Cerebellar nuclear complex (tissue), 1 donor: ENCODE measurements at regions not wholly inside any gene's neighbourhood (a gene's known extent, or its start where the extent isn't known, plus 50 kb on each side); places are given as distances from the start of the nearest gene placed in this dataset.
"Not testable (repeated sequence)": the region's sequence is repeated elsewhere in the genome, so short reads cannot be mapped to it uniquely, and the experiment has no call there.

ENCODE experiments used
- DNase-seq, 2 experiments: peaks; one replicate each; lab custom pipeline; 2025; lab: John Stamatoyannopoulos, UW

GRCh38 chr5:125412561-125413495 is 666.4 kb upstream of the ZNF608 start:
- peak; percentile 90 to 92 for DNase-seq

- DNase-seq, result no peak
Measured at GRCh38 chr5:125413496-125414274, 667.2 kb upstream of the ZNF608 start.

DNA sequence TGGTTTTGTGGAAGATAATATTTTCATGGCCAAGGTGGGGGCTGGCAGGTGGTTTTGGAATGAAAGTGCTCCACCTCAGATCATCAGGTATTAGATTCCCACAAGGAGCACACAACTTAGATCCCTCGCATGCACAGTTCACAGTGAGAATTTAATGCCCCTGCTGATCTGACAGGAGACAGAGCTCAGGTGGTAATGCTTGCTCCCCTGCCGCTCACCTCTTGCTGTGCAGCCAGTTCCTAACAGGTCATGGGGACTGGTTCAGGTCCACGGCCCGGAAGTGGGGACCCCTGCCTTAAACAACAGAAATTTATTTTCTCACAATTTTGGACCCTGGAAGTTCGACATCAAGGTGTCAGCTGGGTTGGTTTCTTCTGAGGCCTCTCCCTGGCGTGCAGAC is 668.7 kb upstream of the ZNF608 start:
- DNase-seq, result no peak

- DNase-seq, result no peak
Measured at GRCh38 chr5:125416055-125416454, 669.6 kb upstream of the ZNF608 start.

DNA sequence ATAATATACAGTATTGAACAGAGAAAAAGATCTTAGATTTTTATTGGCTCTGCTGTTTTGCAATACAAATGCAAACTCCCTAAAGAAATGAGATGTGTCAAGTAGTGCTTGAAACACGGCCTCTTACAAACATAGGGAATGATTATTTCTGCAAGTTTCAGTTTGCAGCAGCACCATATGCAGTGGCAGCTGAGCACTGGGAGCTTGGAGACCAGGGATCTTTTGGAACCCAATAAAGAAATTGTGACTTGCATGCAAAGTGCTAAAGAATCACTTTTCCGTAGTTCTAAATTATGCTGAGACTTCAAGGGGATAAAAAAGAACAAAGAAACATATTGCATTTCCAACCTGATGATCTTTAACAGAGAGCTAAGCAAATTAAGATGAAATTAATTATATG is 674.6 kb upstream of the ZNF608 start:
- no peak for DNase-seq

GRCh38 chr5:125422342-125422741 is 675.9 kb upstream of the ZNF608 start:
- no peak for DNase-seq

DNA sequence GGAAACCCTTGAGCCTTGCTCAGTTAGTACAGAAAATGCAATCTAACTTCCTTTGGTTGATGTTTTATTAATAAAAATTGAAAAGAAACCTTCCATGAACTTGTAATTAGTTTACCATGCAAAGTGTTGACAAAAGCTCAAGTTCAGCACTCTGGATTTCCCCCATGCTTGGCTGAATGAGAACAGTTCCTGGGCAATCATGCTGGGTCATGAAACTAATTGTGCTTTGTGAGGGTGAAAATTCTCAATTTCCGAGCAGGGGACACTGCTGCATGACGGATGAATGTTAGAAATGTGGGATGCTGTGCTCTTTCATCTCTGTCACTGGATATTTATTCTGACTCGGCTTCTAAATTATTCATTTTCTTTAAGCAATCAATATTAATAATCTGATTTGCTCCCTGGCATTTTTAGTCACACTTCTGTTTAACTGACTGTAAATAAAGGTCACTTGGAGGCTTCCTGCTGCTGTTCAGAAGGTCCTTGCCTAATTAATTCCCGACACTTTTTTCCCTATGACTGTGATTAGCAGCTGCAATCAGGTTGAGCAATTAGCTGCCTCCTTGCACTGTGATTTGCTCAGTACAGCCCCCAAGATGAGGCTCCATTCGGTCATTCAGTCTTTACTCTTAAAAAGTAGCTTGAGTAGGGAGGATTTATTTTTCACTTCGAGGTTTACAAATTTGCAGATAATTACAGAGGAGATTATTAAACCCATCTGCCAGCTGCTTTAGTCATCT is 678.1 kb upstream of the ZNF608 start:
- no peak for DNase-seq

DNA sequence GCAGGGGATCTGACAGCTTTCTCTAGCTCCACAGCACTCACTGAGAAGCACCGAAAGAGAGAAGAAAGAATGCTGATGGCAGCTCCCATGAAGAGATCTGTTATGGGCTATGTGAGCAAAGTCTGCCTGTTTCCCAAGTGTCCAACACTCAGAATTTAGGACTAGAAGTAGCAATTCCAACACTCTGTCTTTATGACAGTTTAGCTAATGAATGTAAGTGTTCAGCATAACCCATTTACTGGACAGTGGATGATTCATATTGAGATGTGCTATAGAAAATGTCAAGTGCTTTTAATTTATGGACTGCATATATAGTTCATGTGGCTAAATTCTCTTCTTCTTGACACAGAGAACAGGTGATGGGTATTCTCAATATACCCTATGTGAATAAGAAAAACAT is 683.1 kb upstream of the ZNF608 start:
- no peak for DNase-seq

GRCh38 chr5:125433457-125433856 is 687.0 kb upstream of the ZNF608 start:
- DNase-seq, result no peak

DNA sequence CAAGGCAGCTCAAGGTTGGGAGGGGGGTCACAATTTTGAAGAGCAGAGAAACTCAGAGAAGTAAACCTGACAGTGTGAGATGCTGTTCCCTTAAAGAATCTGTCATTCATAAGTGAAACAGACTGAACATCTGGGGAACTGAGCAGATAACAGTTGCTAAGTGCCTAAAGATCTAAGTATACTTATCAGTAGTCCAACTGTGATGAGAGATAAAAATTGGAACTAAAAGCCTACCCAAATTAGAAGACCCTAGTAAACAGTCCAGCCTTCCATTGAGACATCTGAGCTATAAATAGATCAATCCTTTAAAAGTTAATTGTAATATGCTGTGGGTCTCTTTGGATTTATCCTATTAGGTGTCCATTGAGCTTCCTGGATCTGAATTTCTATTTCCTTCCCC is 692.8 kb upstream of the ZNF608 start:
- no peak for DNase-seq

DNA sequence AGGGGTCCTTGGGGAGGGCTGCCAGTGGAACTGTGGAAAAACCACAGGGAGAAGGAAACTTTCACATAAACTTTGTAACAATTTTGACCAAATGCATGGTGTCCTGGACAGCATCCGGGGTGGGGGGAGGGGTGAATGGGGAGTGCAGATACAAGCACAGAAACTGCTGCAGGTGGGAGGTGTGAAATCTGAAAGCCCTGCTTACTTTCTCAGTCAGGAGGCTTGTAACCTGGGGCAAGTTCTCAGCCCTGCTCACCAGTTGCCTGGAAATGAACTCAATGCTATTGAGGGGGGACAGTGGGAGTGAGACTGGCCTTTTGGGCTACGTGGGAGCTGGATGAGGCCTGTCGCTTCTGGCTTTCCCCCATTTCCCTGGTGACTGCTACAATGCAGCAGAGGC is 694.5 kb upstream of the ZNF608 start:
- DNase-seq, result no peak

DNA sequence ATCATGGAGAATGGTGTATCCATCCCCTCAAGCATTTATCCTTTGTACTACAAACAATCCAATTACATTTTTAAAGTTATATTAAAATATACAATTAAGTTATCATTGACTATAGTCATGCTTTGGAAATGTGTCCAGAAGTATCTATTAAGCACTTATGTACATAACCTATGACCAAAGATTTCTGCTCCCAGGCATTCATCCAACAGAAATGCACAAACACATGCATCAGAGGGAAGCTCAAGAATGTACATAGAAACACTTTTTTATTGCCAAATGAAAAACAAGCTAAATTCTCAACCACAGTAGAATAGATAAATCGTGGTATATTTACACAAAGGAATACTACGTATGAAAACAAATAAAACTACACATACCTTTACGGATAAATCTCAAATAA is 700.5 kb upstream of the ZNF608 start:
- no peak for DNase-seq

GRCh38 chr5:125450771-125451170 is 704.3 kb upstream of the ZNF608 start:
- no peak for DNase-seq

- no peak for DNase-seq
Measured at GRCh38 chr5:125451622-125452021, 705.2 kb upstream of the ZNF608 start.

GRCh38 chr5:125452991-125453390 is 706.6 kb upstream of the ZNF608 start:
- DNase-seq, result no peak

- DNase-seq, result no peak
Measured at GRCh38 chr5:125455041-125455440, 708.6 kb upstream of the ZNF608 start.

GRCh38 chr5:125456005-125456404 is 709.6 kb upstream of the ZNF608 start:
- DNase-seq, result not testable (repeated sequence)

GRCh38 chr5:125457617-125458016 is 711.2 kb upstream of the ZNF608 start:
- no peak for DNase-seq

- not testable (repeated sequence) for DNase-seq
Measured at GRCh38 chr5:125458949-125459348, 712.5 kb upstream of the ZNF608 start.

DNA sequence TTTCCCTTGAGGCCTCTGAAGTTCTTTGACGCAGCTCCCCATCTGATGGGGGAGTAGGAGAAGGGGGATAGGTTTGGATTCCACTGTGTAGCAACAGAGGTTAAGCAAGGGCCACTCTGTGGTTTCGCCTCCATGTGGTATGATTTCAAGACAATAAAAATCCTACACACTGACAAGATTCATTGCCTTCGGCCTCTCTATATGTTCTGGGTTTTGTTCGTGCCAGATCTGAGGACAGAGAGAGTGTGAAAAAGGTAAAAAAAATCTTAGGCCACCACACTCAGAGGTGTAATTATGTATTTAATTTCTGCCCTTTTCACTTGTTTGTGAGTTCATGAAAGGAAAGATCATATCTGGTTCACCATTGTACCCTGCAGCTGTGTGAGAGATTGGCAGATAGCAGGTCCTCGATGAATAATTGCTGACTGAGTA is 715.2 kb upstream of the ZNF608 start:
- no peak for DNase-seq

GRCh38 chr5:125463466-125464092 is 717.1 kb upstream of the ZNF608 start:
- DNase-seq, result no peak
